Skin of body (tissue), 2 donors: ENCODE measurements at regions not wholly inside any gene's neighbourhood (a gene's known extent, or its start where the extent isn't known, plus 50 kb on each side); places are given as distances from the start of the nearest gene placed in this dataset. TPM values are rescaled to one million over a fixed set of nuclear protein-coding genes. Genes with fewer than 3 reads are reported as not detected.

Source experiments
- DNase-seq: peaks from one replicate; lab custom pipeline; 2025; lab: John Stamatoyannopoulos, UW
- small RNA-seq: library from RNA; depleted of rRNA; stranded (forward); fragments of <200 nt; gene quantifications from one replicate; pipeline ENCODE3, GENCODE V24; 2014; ENCODE audit warnings: low replicate concordance

GRCh38 chr12:29883941-29884554 is 100.3 kb upstream of the TMTC1 start:
- no peak for DNase-seq

DNA sequence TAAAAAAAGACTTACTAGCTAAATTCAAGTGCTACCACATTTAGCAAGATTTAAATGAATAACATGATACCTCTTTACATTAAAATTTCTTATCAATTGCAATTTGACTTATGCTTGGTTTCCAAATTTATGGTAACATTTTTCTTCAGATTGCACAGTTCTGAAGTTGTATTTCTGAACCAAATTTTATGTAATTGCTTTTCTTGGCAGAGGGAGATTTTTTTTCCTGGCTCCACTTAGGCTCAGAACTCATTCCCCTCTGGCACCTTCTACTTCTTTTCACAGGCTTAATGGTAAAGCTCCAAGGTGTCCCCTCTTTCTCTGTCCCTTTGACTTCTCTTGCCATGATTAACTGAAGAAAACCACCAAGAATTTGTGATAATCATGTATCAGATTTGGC is 99.8 kb upstream of the TMTC1 start:
- DNase-seq = no peak

- no peak for DNase-seq
These were observed 99.1 kb upstream of the TMTC1 start for GRCh38 chr12:29882846-29883245.

DNA sequence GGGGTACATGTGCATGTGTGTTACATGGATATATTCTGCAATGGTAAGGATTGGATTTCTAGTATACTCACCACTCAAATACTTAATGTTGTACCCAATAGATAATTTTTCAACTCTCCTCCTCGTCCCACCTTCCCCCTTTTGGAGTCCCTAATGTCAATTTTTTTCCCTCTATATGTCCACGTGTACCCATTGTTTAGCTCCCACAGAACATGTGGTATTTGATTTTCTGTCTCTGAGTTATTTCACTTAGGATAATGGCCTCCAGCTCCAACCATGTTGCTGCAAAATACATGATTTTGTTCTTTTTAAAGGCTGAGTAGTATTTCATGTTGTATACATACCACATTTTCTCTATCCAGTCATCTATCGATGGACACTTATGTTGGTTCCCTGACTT is 97.2 kb upstream of the TMTC1 start:
- no peak for DNase-seq

GRCh38 chr12:29879606-29880308 is 96.0 kb upstream of the TMTC1 start:
- DNase-seq = no peak

DNA sequence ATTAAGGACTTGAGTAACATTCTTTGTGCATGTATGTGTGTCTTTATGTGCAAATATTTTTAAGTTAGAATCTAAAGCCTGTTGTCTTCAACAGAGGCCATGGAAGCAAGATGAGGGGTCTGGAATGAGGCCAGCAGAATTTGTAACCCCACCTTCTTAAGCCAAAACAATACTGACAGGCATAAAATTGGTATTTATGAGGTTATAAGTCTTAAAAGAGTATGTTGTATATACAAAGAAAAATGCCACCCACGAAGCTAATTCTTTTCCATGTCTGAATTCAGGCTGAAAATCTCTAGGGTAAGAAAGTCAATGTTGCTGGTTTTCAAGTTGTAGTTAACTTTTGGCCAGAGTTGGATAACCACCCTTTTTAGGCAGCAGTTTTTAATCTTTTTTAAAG is 86.2 kb upstream of the TMTC1 start:
- peak; percentile 33 for DNase-seq

GRCh38 chr12:29867823-29868222 is 84.1 kb upstream of the TMTC1 start:
- DNase-seq = no peak

DNA sequence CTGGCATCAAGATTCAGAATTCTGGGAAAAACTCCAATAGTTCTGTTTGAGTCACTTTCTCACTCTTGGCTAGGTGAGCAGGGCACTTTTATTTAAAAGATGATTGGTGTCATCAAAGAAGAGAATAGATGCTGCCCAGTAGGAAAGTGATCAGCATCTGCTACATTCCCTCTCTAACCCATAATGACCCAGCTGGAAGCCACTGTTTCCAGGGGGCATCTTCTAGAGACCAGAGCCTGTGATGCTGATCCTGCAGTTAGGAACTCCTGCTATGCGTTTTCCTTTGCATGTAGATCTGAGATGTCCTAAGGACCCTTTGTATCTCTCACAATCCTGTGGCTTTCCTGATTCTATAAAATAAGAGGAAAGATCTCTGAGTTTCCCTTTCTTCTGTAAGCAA is 79.9 kb upstream of the TMTC1 start:
- no peak for DNase-seq

GRCh38 chr12:29858270-29858786 is 74.6 kb upstream of the TMTC1 start:
- DNase-seq = no peak

- DNase-seq = no peak
These were observed 63.5 kb upstream of the TMTC1 start for GRCh38 chr12:29847246-29847645.

DNA sequence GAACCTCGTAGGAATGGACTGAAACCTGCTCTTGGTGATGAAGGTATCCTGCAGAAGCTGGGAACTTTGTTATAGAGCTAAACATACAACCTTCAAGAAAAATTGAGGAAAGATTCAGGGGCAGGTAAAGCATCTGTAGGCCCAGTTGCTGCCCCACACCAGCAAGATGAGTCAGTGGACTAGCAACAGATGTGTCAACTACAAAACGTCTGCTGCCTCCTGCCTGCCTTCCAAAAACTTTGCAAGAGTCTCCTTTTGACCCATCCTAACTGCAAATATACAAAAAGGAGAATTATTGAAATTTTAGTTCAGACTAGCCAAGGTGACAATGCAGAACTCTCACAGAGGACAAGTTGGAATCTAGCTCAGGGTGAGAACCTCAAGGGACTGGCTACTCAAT is 60.9 kb upstream of the TMTC1 start:
- DNase-seq = no peak

- DNase-seq = no peak
These were observed 59.3 kb upstream of the TMTC1 start for GRCh38 chr12:29843036-29843435.

- no peak for DNase-seq
These were observed 55.0 kb upstream of the TMTC1 start for GRCh38 chr12:29838768-29839167.

Small RNA genes lying in the stretch of these regions (small RNA-seq; reads per million reads assigned to genes)
- gene AC023511.2 = not detected
- gene RNA5SP356 = not detected
